ENCODE measurements at regions not wholly inside any gene's neighbourhood (a gene's known extent, or its start where the extent isn't known, plus 50 kb on each side); places are given as distances from the start of the nearest gene placed in this dataset.

- peaks cover 8% of the 10 kb centered on the region for H3K9me3 Mint-ChIP-seq (ENCODE audit: unreplicated experiment)
- intact Hi-C loops (cut with micrococcal nuclease) = no loop called here
- no peak overlapping the region for H3K4me3 Mint-ChIP-seq (ENCODE audit: unreplicated experiment)
- H3K36me3 Mint-ChIP-seq (ENCODE audit: insufficient read depth, unreplicated experiment) = no peaks in the 10 kb centered on the region
- no TSS peak for BruUV-seq (replicated peaks)
- POLR2A ChIA-PET = interaction anchor here (0.5 kb wide), 1 partner anchor 43 kb away, joined by 3 read pairs; no protein-coding TSS in a partner anchor
- no peak for DNase-seq (ENCODE audit: unreplicated experiment)
- TF ChIP-seq, protein P1, sequence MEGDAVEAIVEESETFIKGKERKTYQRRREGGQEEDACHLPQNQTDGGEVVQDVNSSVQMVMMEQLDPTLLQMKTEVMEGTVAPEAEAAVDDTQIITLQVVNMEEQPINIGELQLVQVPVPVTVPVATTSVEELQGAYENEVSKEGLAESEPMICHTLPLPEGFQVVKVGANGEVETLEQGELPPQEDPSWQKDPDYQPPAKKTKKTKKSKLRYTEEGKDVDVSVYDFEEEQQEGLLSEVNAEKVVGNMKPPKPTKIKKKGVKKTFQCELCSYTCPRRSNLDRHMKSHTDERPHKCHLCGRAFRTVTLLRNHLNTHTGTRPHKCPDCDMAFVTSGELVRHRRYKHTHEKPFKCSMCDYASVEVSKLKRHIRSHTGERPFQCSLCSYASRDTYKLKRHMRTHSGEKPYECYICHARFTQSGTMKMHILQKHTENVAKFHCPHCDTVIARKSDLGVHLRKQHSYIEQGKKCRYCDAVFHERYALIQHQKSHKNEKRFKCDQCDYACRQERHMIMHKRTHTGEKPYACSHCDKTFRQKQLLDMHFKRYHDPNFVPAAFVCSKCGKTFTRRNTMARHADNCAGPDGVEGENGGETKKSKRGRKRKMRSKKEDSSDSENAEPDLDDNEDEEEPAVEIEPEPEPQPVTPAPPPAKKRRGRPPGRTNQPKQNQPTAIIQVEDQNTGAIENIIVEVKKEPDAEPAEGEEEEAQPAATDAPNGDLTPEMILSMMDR (IDR thresholded peaks at IDR 0.05; ENCODE audit: unreplicated experiment) = no peak
- H3K27ac Mint-ChIP-seq (ENCODE audit: low read depth, unreplicated experiment) = no peak overlapping the region
- peaks cover 36% of the 10 kb centered on the region for H3K27me3 Mint-ChIP-seq (ENCODE audit: insufficient read depth, unreplicated experiment)
- CTCF ChIA-PET = no interaction called here
- H3K4me1 Mint-ChIP-seq (ENCODE audit: insufficient read depth, unreplicated experiment) = no peaks in the 10 kb centered on the region
Measured at GRCh38 chr12:17918013-17918412, 172.0 kb downstream of the RERGL start.

DNA sequence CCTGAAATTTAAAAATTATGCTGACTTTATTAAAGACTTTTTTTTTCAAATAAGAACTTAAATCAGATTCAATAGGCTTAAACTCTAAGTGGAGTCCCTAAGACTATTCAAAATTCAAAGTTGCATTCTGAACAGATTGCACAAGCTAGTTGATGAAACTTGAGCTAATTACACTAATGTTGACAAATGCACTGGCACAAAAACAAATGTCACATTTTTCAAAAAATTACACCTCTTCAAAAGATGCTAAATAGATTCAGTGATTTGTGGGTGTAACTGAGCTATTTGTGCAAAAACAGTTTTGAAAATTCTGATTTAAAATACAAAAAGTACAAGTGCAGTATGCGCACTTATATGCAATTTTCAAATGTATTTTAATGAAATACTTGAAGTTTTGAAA, 205.4 kb downstream of the RERGL start:
- no peak overlapping the region for H3K27ac Mint-ChIP-seq (ENCODE audit: low read depth, unreplicated experiment)
- H3K9me3 Mint-ChIP-seq (ENCODE audit: unreplicated experiment) = no peaks in the 10 kb centered on the region
- peaks cover 76% of the 10 kb centered on the region for H3K27me3 Mint-ChIP-seq (ENCODE audit: insufficient read depth, unreplicated experiment)
- H3K4me1 Mint-ChIP-seq (ENCODE audit: insufficient read depth, unreplicated experiment) = no peaks in the 10 kb centered on the region
- no peaks in the 10 kb centered on the region for H3K36me3 Mint-ChIP-seq (ENCODE audit: insufficient read depth, unreplicated experiment)
- no peak overlapping the region for H3K4me3 Mint-ChIP-seq (ENCODE audit: unreplicated experiment)
- TF ChIP-seq, protein P1 (IDR thresholded peaks at IDR 0.05; ENCODE audit: unreplicated experiment) = no peak
- intact Hi-C loops (cut with micrococcal nuclease) = no loop called here
- POLR2A ChIA-PET = no interaction called here
- CTCF ChIA-PET = interaction anchor here (0.6 kb wide), 1 partner anchor 111 kb away, joined by 3 read pairs; no protein-coding TSS in a partner anchor
- no peak for DNase-seq (ENCODE audit: unreplicated experiment)
- BruUV-seq (replicated peaks) = no TSS peak

DNA sequence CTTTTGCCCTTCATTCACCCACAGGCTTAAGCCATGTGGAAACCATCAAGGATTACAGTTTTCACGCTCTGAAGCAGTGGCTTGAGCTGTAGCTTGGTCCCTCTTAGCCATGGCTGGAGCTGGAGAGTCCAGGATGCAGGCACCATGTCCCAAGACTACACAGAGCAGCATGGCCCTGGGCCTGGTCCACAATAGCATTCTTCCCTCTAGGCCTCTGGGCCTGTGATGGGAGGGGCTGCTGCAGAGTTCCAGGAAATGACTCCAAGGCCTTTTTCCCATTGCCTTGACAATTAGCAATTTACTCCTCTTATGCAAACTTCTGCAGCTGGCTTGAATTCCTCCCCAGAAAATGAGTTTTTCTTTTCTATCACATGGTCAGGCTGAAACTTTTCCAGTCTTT, 211.3 kb downstream of the RERGL start:
- Mint-ChIP-seq H3K27ac (ENCODE audit: low read depth, unreplicated experiment) (no peak overlapping the region), H3K4me1 (ENCODE audit: insufficient read depth, unreplicated experiment) (no peaks in the 10 kb centered on the region), H3K27me3 (ENCODE audit: insufficient read depth, unreplicated experiment) (peaks cover 75% of the 10 kb centered on the region), H3K4me3 (ENCODE audit: unreplicated experiment) (no peak overlapping the region), H3K36me3 (ENCODE audit: insufficient read depth, unreplicated experiment) (no peaks in the 10 kb centered on the region), H3K9me3 (ENCODE audit: unreplicated experiment) (no peaks in the 10 kb centered on the region)
- no peak for DNase-seq (ENCODE audit: unreplicated experiment)
- TF ChIP-seq, protein P1 (IDR thresholded peaks at IDR 0.05; ENCODE audit: unreplicated experiment) = no peak
- BruUV-seq (replicated peaks) = no TSS peak
- intact Hi-C loops (cut with micrococcal nuclease) = loop anchor here (5.0 kb wide), 1 partner anchor 101 kb away; no protein-coding TSS in a partner anchor
- ChIA-PET POLR2A (no interaction called here), CTCF (interaction anchor here (0.6 kb wide), 1 partner anchor 300 kb away, joined by 3 read pairs; no protein-coding TSS in a partner anchor)

- TF ChIP-seq, protein P1 (IDR thresholded peaks at IDR 0.05; ENCODE audit: unreplicated experiment) = peak; percentile 15
- BruUV-seq (replicated peaks) = no TSS peak
- intact Hi-C loops (cut with micrococcal nuclease) = loop anchor here (2.0 to 5.0 kb wide), 2 partner anchors 54 to 98 kb away; no protein-coding TSS in a partner anchor
- no peaks in the 10 kb centered on the region for H3K4me1 Mint-ChIP-seq (ENCODE audit: insufficient read depth, unreplicated experiment)
- no peak overlapping the region for H3K4me3 Mint-ChIP-seq (ENCODE audit: unreplicated experiment)
- peaks cover 55% of the 10 kb centered on the region for H3K27me3 Mint-ChIP-seq (ENCODE audit: insufficient read depth, unreplicated experiment)
- CTCF ChIA-PET = interaction anchor here (0.7 to 1.2 kb wide), 5 partner anchors 8 to 363 kb away, joined by 3 to 4 read pairs (median 3); no protein-coding TSS in a partner anchor
- POLR2A ChIA-PET = interaction anchor here (0.7 kb wide), 1 partner anchor 43 kb away, joined by 3 read pairs; no protein-coding TSS in a partner anchor
- H3K9me3 Mint-ChIP-seq (ENCODE audit: unreplicated experiment) = no peaks in the 10 kb centered on the region
- no peaks in the 10 kb centered on the region for H3K36me3 Mint-ChIP-seq (ENCODE audit: insufficient read depth, unreplicated experiment)
- no peak overlapping the region for H3K27ac Mint-ChIP-seq (ENCODE audit: low read depth, unreplicated experiment)
- DNase-seq (ENCODE audit: unreplicated experiment) = peak; percentile 27
Measured at GRCh38 chr12:17875230-17875629, 214.8 kb downstream of the RERGL start.
